Middle frontal gyrus (tissue), 1 donor: ENCODE measurements at regions not wholly inside any gene's neighbourhood (a gene's known extent, or its start where the extent isn't known, plus 50 kb on each side); places are given as distances from the start of the nearest gene placed in this dataset.
"Not testable (repeated sequence)": the region's sequence is repeated elsewhere in the genome, so short reads cannot be mapped to it uniquely, and the experiment has no call there.

ENCODE experiments used
- DNase-seq: peaks from one replicate; pipeline ENCODE4 v3.0.0-alpha.2; 2015; ENCODE audit warnings: low spot score; ENCODE audit errors: extremely low spot score

- DNase-seq, result no peak
Measured at GRCh38 chr9:28967226-28967625, 1393.9 kb upstream of the C9orf72 start.

GRCh38 chr9:28970241-28970654 lies 1397.0 kb upstream of the C9orf72 start:
- no peak for DNase-seq

GRCh38 chr9:28971881-28972280 lies 1398.6 kb upstream of the C9orf72 start:
- DNase-seq, result no peak

- no peak for DNase-seq
Measured at GRCh38 chr9:28976250-28976649, 1403.0 kb upstream of the C9orf72 start.

GRCh38 chr9:28976684-28977083 lies 1403.4 kb upstream of the C9orf72 start:
- no peak for DNase-seq

GRCh38 chr9:28981129-28981528 lies 1407.8 kb upstream of the C9orf72 start:
- DNase-seq, result no peak

GRCh38 chr9:28981711-28982110 lies 1408.4 kb upstream of the C9orf72 start:
- DNase-seq, result no peak

- no peak for DNase-seq
Measured at GRCh38 chr9:28984016-28984415, 1410.7 kb upstream of the C9orf72 start.

GRCh38 chr9:28990009-28990408 lies 1416.7 kb upstream of the C9orf72 start:
- not testable (repeated sequence) for DNase-seq

GRCh38 chr9:28999057-28999456 lies 1425.8 kb upstream of the C9orf72 start:
- no peak for DNase-seq

- no peak for DNase-seq
Measured at GRCh38 chr9:28999806-29000205, 1426.5 kb upstream of the C9orf72 start.

- no peak for DNase-seq
Measured at GRCh38 chr9:29001006-29001405, 1427.7 kb upstream of the C9orf72 start.

- no peak for DNase-seq
Measured at GRCh38 chr9:29004988-29005387, 1431.7 kb upstream of the C9orf72 start.

- DNase-seq, result no peak
Measured at GRCh38 chr9:29006628-29007027, 1433.3 kb upstream of the C9orf72 start.

- DNase-seq, result no peak
Measured at GRCh38 chr9:29012911-29013310, 1439.6 kb upstream of the C9orf72 start.

GRCh38 chr9:29021632-29022031 lies 1448.4 kb upstream of the C9orf72 start:
- DNase-seq, result no peak

GRCh38 chr9:29038332-29038731 lies 1465.1 kb upstream of the C9orf72 start:
- no peak for DNase-seq

GRCh38 chr9:29039258-29039657 lies 1466.0 kb upstream of the C9orf72 start:
- DNase-seq, result no peak

GRCh38 chr9:29043072-29043471 lies 1469.8 kb upstream of the C9orf72 start:
- no peak for DNase-seq

GRCh38 chr9:29044959-29045358 lies 1471.7 kb upstream of the C9orf72 start:
- DNase-seq, result no peak

GRCh38 chr9:29060041-29060440 lies 1486.8 kb upstream of the C9orf72 start:
- no peak for DNase-seq

- DNase-seq, result no peak
Measured at GRCh38 chr9:29062446-29062845, 1489.2 kb upstream of the C9orf72 start.

GRCh38 chr9:29063031-29063430 lies 1489.8 kb upstream of the C9orf72 start:
- no peak for DNase-seq

- DNase-seq, result no peak
Measured at GRCh38 chr9:29066141-29066640, 1492.9 kb upstream of the C9orf72 start.
